ENCODE measurements at regions not wholly inside any gene's neighbourhood (a gene's known extent, or its start where the extent isn't known, plus 50 kb on each side); places are given as distances from the start of the nearest gene placed in this dataset.

GRCh38 chr12:91769736-91770135, 375.9 kb downstream of the BTG1 start:
- DNase-seq (ENCODE audit: insufficient read length, low spot score) (no peak), FAIRE-seq (no peak)
- TF ChIP-seq CTCF (IDR thresholded peaks at IDR 0.05; ENCODE audit: insufficient read depth, missing control alignments): no peak

GRCh38 chr12:91767237-91767636, 378.4 kb downstream of the BTG1 start:
- no peak for DNase-seq (ENCODE audit: insufficient read length, low spot score)
- no peak for FAIRE-seq
- TF ChIP-seq CTCF (IDR thresholded peaks at IDR 0.05; ENCODE audit: insufficient read depth, missing control alignments): no peak

- DNase-seq (ENCODE audit: insufficient read length, low spot score) (no peak), FAIRE-seq (peak; percentile 77)
- TF ChIP-seq CTCF (IDR thresholded peaks at IDR 0.05; ENCODE audit: insufficient read depth, missing control alignments): no peak
Observed at GRCh38 chr12:91766454-91766853, 379.2 kb downstream of the BTG1 start.

- TF ChIP-seq CTCF (IDR thresholded peaks at IDR 0.05; ENCODE audit: insufficient read depth, missing control alignments): no peak
- DNase-seq (ENCODE audit: insufficient read length, low spot score) (no peak), FAIRE-seq (peak; percentile 83)
Observed at GRCh38 chr12:91763654-91764370, 381.8 kb downstream of the BTG1 start.

GRCh38 chr12:91753649-91754048, 392.0 kb downstream of the BTG1 start:
- DNase-seq (ENCODE audit: insufficient read length, low spot score): no peak
- TF ChIP-seq CTCF (IDR thresholded peaks at IDR 0.05; ENCODE audit: insufficient read depth, missing control alignments): no peak
- FAIRE-seq: no peak

GRCh38 chr12:91746976-91747375, 398.7 kb downstream of the BTG1 start:
- no peak for TF ChIP-seq CTCF (IDR thresholded peaks at IDR 0.05; ENCODE audit: insufficient read depth, missing control alignments)
- DNase-seq (ENCODE audit: insufficient read length, low spot score): no peak
- no peak for FAIRE-seq

- FAIRE-seq (no peak), DNase-seq (ENCODE audit: insufficient read length, low spot score) (no peak)
- TF ChIP-seq CTCF (IDR thresholded peaks at IDR 0.05; ENCODE audit: insufficient read depth, missing control alignments): no peak
Observed at GRCh38 chr12:91744597-91744996, 401.0 kb downstream of the BTG1 start.

All from D721Med (cell line).